HG02571 (cell line): ENCODE measurements at regions not wholly inside any gene's neighbourhood (a gene's known extent, or its start where the extent isn't known, plus 50 kb on each side); places are given as distances from the start of the nearest gene placed in this dataset.
"Not testable (repeated sequence)": the region's sequence is repeated elsewhere in the genome, so short reads cannot be mapped to it uniquely, and the experiment has no call there.

ENCODE experiments used
- ATAC-seq: cut with Tn5 transposase; IDR thresholded peaks from one replicate; pipeline ENCODE4 v1.9.1; 2021; ENCODE audit warnings: mild to moderate bottlenecking, moderate library complexity; ENCODE audit not compliant: unreplicated experiment

DNA sequence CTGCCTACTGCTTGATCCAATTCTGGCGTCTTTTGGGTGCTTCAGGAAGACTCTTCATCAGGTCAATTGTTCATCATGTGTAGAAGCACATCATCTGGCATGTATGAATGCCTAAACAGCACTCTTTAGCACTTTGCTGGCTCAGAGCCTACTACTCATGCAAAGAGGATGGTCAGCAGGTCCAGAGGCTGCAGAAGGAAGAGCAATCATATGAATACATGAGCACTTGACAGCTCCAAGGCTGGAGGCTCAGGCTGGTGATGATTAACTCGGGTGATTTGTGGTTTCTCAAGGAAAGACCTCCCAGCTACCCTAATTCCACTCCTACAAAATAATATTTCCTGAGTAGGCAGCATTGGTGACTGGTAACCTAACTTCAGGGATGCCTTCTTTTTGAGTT is 103.8 kb upstream of the CXCL13 start:
- ATAC-seq, result no peak

- no peak for ATAC-seq
Measured at GRCh38 chr4:77504407-77504806, 101.2 kb upstream of the CXCL13 start.

DNA sequence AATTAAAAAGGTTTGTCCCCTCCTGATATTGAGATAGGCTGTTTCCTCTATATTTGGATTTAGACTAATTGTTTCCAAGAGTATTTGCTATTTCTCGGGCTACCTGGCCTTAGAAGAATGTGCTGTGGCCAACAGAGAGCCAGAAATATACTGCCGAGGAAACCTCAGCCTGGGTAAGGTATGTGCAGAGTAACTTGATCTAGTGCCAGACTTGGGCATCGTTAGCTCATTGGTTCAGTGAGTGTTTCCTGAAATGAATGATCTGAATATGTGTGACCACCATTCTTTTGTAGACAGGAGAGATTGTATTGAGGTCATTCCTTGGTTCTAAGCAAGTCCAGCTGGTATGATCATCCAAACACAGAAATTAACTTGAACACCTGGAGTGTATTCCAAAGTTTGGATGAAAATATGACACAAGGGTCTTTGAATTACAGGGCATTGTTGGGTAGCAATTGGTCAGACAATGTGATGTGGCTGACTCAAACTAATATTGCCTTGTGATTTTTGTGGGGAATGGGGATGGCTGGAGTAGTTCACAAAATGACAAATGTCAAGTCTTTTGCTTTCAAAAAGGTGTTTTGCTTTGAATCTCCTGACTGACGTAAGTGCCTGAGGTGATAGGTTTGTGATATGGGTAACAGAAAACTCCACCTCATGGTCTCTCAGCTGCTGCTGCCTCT is 100.2 kb upstream of the CXCL13 start:
- peak; percentile 47 for ATAC-seq

- no peak for ATAC-seq
Measured at GRCh38 chr4:77505958-77506319, 99.7 kb upstream of the CXCL13 start.

DNA sequence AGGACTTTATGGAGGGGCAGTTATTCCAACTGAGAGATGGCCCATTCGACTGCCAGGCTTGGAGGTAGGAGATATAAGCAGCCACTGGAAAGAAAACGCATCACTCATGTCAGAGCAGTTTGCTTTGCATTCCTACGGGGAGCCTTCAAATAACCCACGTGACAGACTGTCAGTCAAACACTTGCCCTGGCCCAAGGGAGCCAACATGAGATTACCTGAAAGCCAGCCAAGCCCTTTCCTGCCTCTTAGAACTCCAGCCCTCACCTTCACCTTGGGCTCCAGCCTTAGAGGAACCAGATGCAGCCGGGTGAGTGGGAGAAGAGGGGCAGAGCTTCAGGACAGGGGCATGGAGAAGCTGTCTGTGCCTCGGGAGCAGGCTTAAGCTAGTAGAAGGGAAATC is 95.3 kb upstream of the CXCL13 start:
- no peak for ATAC-seq

GRCh38 chr4:77525538-77525937 is 80.1 kb upstream of the CXCL13 start:
- ATAC-seq, result no peak

DNA sequence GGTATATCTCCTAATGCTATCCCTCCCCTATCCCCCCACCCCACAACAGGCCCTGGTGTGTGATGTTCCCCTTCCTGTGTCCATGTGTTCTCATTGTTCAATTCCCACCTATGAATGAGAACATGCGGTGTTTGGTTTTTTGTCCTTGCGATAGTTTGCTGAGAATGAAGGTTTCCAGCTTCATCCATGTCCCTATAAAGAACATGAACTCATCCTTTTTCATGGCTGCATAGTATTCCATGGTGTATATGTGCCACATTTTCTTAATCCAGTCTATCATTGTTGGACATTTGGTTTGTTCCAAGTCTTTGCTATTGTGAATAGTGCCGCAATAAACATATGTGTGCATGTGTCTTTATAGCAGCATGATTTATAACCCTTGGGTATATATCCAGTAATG is 77.7 kb upstream of the CXCL13 start:
- ATAC-seq, result not testable (repeated sequence)

DNA sequence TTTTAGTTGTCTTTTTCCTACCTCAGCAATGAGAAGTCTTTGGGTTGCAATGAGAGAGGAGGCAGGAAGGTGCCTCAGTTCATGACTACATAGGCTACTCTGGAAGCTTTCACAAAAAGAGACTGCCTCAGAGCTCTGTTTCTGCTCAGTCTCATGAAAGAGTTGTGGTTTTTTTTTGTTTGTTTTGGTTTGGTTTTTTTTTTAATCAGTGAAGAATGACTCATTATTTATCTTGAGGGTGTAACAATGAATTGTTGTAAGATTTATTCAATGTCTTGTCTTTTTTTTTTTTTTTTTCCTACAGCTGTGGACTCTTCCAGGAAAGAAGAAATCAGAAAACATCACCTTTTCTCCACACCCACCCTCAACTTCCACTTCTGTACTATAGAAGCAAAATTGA is 67.5 kb upstream of the CXCL13 start:
- ATAC-seq, result no peak

GRCh38 chr4:77538574-77539157 is 67.0 kb upstream of the CXCL13 start:
- ATAC-seq, result no peak
